ENCODE measurements at regions not wholly inside any gene's neighbourhood (a gene's known extent, or its start where the extent isn't known, plus 50 kb on each side); places are given as distances from the start of the nearest gene placed in this dataset.
A peak's percentile ranks its signal among the peaks of the same experiment; 100 is the strongest.

GRCh38 chr21:38651570-38651969 lies 153.3 kb upstream of the ERG start:
- no peak for DNase-seq (ENCODE audit: low read depth in 1 of 2, low spot score in 2 of 2)
- Histone ChIP-seq H3K27me3 (replicated peaks) (peaks cover 44% of the 10 kb centered on the region), H3K36me3 (no peaks in the 10 kb centered on the region), H3K9me3 (replicated peaks) (no peaks in the 10 kb centered on the region), H3K4me1 (replicated peaks) (no peaks in the 10 kb centered on the region), H3K27ac (no peak overlapping the region), H3K4me3 (no peak overlapping the region)

- peaks cover 45% of the 10 kb centered on the region for H3K27me3 ChIP-seq (replicated peaks)
- H3K27ac ChIP-seq, result no peak overlapping the region
- H3K9me3 ChIP-seq (replicated peaks), result no peaks in the 10 kb centered on the region
- no peak overlapping the region for H3K4me3 ChIP-seq
- no peaks in the 10 kb centered on the region for H3K36me3 ChIP-seq
- no peak for DNase-seq (ENCODE audit: low read depth in 1 of 2, low spot score in 2 of 2)
- no peaks in the 10 kb centered on the region for H3K4me1 ChIP-seq (replicated peaks)
Measured at GRCh38 chr21:38652396-38652795, 153.3 kb upstream of the ETS2 start.

- no peak overlapping the region for H3K4me3 ChIP-seq
- DNase-seq (ENCODE audit: low read depth in 1 of 2, low spot score in 2 of 2), result no peak
- H3K27ac ChIP-seq, result no peak overlapping the region
- no peaks in the 10 kb centered on the region for H3K36me3 ChIP-seq
- H3K4me1 ChIP-seq (replicated peaks), result no peaks in the 10 kb centered on the region
- no peaks in the 10 kb centered on the region for H3K9me3 ChIP-seq (replicated peaks)
- peaks cover 52% of the 10 kb centered on the region for H3K27me3 ChIP-seq (replicated peaks)
Measured at GRCh38 chr21:38654580-38654979, 151.1 kb upstream of the ETS2 start.

GRCh38 chr21:38658511-38658910 lies 147.2 kb upstream of the ETS2 start:
- Histone ChIP-seq H3K27me3 (replicated peaks) (peaks cover 74% of the 10 kb centered on the region), H3K27ac (no peak overlapping the region), H3K4me1 (replicated peaks) (peaks cover 23% of the 10 kb centered on the region), H3K4me3 (no peak overlapping the region), H3K9me3 (replicated peaks) (no peaks in the 10 kb centered on the region), H3K36me3 (no peaks in the 10 kb centered on the region)
- no peak for DNase-seq (ENCODE audit: low read depth in 1 of 2, low spot score in 2 of 2)

- Histone ChIP-seq H3K4me1 (replicated peaks) (peaks cover 23% of the 10 kb centered on the region), H3K4me3 (no peak overlapping the region), H3K27ac (no peak overlapping the region), H3K27me3 (replicated peaks) (peaks cover 67% of the 10 kb centered on the region), H3K36me3 (no peaks in the 10 kb centered on the region), H3K9me3 (replicated peaks) (no peaks in the 10 kb centered on the region)
- DNase-seq (ENCODE audit: low read depth in 1 of 2, low spot score in 2 of 2), result no peak
Measured at GRCh38 chr21:38659936-38660332, 145.8 kb upstream of the ETS2 start.

- peak in 1 of 2 experiments; percentile 19 for DNase-seq (ENCODE audit: low read depth in 1 of 2, low spot score in 2 of 2)
- Histone ChIP-seq H3K27me3 (replicated peaks) (peaks cover 67% of the 10 kb centered on the region), H3K27ac (no peak overlapping the region)
Measured at GRCh38 chr21:38660333-38661196, 145.2 kb upstream of the ETS2 start.

GRCh38 chr21:38661197-38661871 lies 144.4 kb upstream of the ETS2 start:
- peak overlapping the region; percentile 36 for H3K4me3 ChIP-seq
- DNase-seq (ENCODE audit: low read depth in 1 of 2, low spot score in 2 of 2), result peak in 1 of 2 experiments; percentile 76

More at GRCh38 chr21:38660333-38661196, 145.2 kb upstream of the ETS2 start:
- peaks cover 23% of the 10 kb centered on the region for H3K4me1 ChIP-seq (replicated peaks)
- no peaks in the 10 kb centered on the region for H3K36me3 ChIP-seq
- no peaks in the 10 kb centered on the region for H3K9me3 ChIP-seq (replicated peaks)
- H3K4me3 ChIP-seq, result peak overlapping the region; percentile 36

GRCh38 chr21:38661889-38662568 lies 143.7 kb upstream of the ETS2 start:
- peak in 1 of 2 experiments; percentile 79 for DNase-seq (ENCODE audit: low read depth in 1 of 2, low spot score in 2 of 2)
- Histone ChIP-seq H3K4me3 (peak overlapping the region; percentile 36), H3K27me3 (replicated peaks) (peaks cover 58% of the 10 kb centered on the region)

More at GRCh38 chr21:38661197-38661871, 144.4 kb upstream of the ETS2 start:
- no peak overlapping the region for H3K27ac ChIP-seq
- peaks cover 65% of the 10 kb centered on the region for H3K27me3 ChIP-seq (replicated peaks)
- H3K4me1 ChIP-seq (replicated peaks), result peaks cover 23% of the 10 kb centered on the region
- H3K9me3 ChIP-seq (replicated peaks), result no peaks in the 10 kb centered on the region
- H3K36me3 ChIP-seq, result no peaks in the 10 kb centered on the region

GRCh38 chr21:38663282-38663681 lies 142.4 kb upstream of the ETS2 start:
- Histone ChIP-seq H3K27ac (no peak overlapping the region), H3K4me1 (replicated peaks) (peaks cover 23% of the 10 kb centered on the region), H3K4me3 (no peak overlapping the region), H3K9me3 (replicated peaks) (no peaks in the 10 kb centered on the region), H3K27me3 (replicated peaks) (peaks cover 49% of the 10 kb centered on the region), H3K36me3 (no peaks in the 10 kb centered on the region)
- DNase-seq (ENCODE audit: low read depth in 1 of 2, low spot score in 2 of 2), result no peak

More at GRCh38 chr21:38661889-38662568, 143.7 kb upstream of the ETS2 start:
- Histone ChIP-seq H3K4me1 (replicated peaks) (peaks cover 23% of the 10 kb centered on the region), H3K27ac (no peak overlapping the region), H3K36me3 (no peaks in the 10 kb centered on the region), H3K9me3 (replicated peaks) (no peaks in the 10 kb centered on the region)

- no peak for DNase-seq (ENCODE audit: low read depth in 1 of 2, low spot score in 2 of 2)
- H3K27me3 ChIP-seq (replicated peaks), result peaks cover 38% of the 10 kb centered on the region
Measured at GRCh38 chr21:38664315-38664714, 141.4 kb upstream of the ETS2 start.

GRCh38 chr21:38664841-38665240 lies 140.9 kb upstream of the ETS2 start:
- no peaks in the 10 kb centered on the region for H3K36me3 ChIP-seq
- no peak overlapping the region for H3K27ac ChIP-seq
- no peak overlapping the region for H3K4me3 ChIP-seq
- H3K4me1 ChIP-seq (replicated peaks), result peaks cover 23% of the 10 kb centered on the region
- H3K9me3 ChIP-seq (replicated peaks), result no peaks in the 10 kb centered on the region
- no peak for DNase-seq (ENCODE audit: low read depth in 1 of 2, low spot score in 2 of 2)
- H3K27me3 ChIP-seq (replicated peaks), result peaks cover 33% of the 10 kb centered on the region

More at GRCh38 chr21:38664315-38664714, 141.4 kb upstream of the ETS2 start:
- no peak overlapping the region for H3K4me3 ChIP-seq
- H3K36me3 ChIP-seq, result no peaks in the 10 kb centered on the region
- no peaks in the 10 kb centered on the region for H3K9me3 ChIP-seq (replicated peaks)
- H3K4me1 ChIP-seq (replicated peaks), result peaks cover 23% of the 10 kb centered on the region
- no peak overlapping the region for H3K27ac ChIP-seq

GRCh38 chr21:38667291-38667870 lies 138.3 kb upstream of the ETS2 start:
- Histone ChIP-seq H3K27ac (no peak overlapping the region), H3K4me1 (replicated peaks) (peaks cover 2% of the 10 kb centered on the region), H3K9me3 (replicated peaks) (no peaks in the 10 kb centered on the region), H3K4me3 (no peak overlapping the region), H3K27me3 (replicated peaks) (peaks cover 16% of the 10 kb centered on the region), H3K36me3 (no peaks in the 10 kb centered on the region)
- no peak for DNase-seq (ENCODE audit: low read depth in 1 of 2, low spot score in 2 of 2)

- no peaks in the 10 kb centered on the region for H3K9me3 ChIP-seq (replicated peaks)
- H3K4me1 ChIP-seq (replicated peaks), result no peaks in the 10 kb centered on the region
- peaks cover 10% of the 10 kb centered on the region for H3K27me3 ChIP-seq (replicated peaks)
Measured at GRCh38 chr21:38668067-38668466, 137.7 kb upstream of the ETS2 start.

More at GRCh38 chr21:38668067-38668466, 137.7 kb upstream of the ETS2 start:
- H3K36me3 ChIP-seq, result no peaks in the 10 kb centered on the region
- H3K27ac ChIP-seq, result no peak overlapping the region
- DNase-seq (ENCODE audit: low read depth in 1 of 2, low spot score in 2 of 2), result no peak
- no peak overlapping the region for H3K4me3 ChIP-seq
